ENCODE measurements at regions not wholly inside any gene's neighbourhood (a gene's known extent, or its start where the extent isn't known, plus 50 kb on each side); places are given as distances from the start of the nearest gene placed in this dataset.

DNA sequence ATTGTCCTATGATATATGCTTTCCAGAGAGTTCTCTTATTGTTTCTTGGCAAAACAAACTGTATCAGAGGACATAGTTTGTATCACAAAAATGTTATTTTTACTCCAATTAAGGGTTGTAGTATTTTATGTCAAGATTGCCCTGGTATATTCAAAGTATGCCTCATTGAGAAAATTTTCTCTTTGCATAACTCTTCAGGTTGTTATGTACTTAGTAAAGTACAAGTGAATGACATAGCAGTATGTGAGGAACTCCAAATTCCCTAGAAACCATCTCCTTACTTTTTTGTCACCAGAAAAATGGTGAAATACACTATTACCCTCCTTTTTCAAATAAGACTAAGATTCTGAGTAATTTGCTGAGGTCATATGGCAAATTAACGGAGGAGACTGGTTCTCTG, 355.3 kb downstream of the NFIB start:
- H3K9me3 ChIP-seq, result no peaks in the 10 kb centered on the region
- no peak overlapping the region for H3K4me3 ChIP-seq
- TF ChIP-seq, protein P1, sequence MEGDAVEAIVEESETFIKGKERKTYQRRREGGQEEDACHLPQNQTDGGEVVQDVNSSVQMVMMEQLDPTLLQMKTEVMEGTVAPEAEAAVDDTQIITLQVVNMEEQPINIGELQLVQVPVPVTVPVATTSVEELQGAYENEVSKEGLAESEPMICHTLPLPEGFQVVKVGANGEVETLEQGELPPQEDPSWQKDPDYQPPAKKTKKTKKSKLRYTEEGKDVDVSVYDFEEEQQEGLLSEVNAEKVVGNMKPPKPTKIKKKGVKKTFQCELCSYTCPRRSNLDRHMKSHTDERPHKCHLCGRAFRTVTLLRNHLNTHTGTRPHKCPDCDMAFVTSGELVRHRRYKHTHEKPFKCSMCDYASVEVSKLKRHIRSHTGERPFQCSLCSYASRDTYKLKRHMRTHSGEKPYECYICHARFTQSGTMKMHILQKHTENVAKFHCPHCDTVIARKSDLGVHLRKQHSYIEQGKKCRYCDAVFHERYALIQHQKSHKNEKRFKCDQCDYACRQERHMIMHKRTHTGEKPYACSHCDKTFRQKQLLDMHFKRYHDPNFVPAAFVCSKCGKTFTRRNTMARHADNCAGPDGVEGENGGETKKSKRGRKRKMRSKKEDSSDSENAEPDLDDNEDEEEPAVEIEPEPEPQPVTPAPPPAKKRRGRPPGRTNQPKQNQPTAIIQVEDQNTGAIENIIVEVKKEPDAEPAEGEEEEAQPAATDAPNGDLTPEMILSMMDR (IDR thresholded peaks at IDR 0.05), result no peak
- DNase-seq (ENCODE audit: low spot score) (no peak), ATAC-seq (ENCODE audit: insufficient number of reproducible peaks, low FRiP score, low read depth) (no peak)
- peaks cover 4 to 55% of the 10 kb centered on the region in 2 donors for H3K4me1 ChIP-seq (ENCODE audit: control insufficient read depth in 1 of 2, low read depth in 2 of 2)
- H3K36me3 ChIP-seq, result no peaks in the 10 kb centered on the region
- no peak overlapping the region for H3K27ac ChIP-seq
- no peaks in the 10 kb centered on the region for H3K27me3 ChIP-seq (replicated peaks; ENCODE audit: insufficient read depth)

DNA sequence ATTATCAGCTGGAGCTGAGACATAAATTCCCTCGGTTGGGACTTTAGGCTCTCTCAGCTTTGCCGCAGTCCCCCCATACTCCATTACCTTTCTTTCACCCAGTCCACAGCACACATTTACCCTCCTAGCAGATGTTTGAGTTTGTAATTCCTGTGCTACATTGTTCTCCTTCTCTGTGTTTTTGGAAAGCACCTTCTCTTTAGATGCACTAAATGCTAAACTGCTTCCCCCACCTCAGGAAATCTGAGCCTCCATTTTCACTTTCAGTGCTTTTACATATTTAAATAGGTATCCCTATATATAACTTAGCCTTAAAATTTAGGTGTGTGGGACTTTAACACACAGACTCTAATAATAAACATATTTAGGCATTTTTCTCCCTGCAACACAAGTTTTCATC, 356.9 kb downstream of the NFIB start:
- Histone ChIP-seq H3K27me3 (replicated peaks; ENCODE audit: insufficient read depth) (no peaks in the 10 kb centered on the region), H3K4me3 (no peak overlapping the region), H3K9me3 (no peaks in the 10 kb centered on the region), H3K4me1 (ENCODE audit: control insufficient read depth in 1 of 2, low read depth in 2 of 2) (peaks cover under 1 to 47% of the 10 kb centered on the region in 2 donors), H3K27ac (no peak overlapping the region), H3K36me3 (no peaks in the 10 kb centered on the region)
- no peak for DNase-seq (ENCODE audit: low spot score)
- ATAC-seq (ENCODE audit: insufficient number of reproducible peaks, low FRiP score, low read depth), result no peak
- TF ChIP-seq, protein P1 (IDR thresholded peaks at IDR 0.05), result no peak

DNA sequence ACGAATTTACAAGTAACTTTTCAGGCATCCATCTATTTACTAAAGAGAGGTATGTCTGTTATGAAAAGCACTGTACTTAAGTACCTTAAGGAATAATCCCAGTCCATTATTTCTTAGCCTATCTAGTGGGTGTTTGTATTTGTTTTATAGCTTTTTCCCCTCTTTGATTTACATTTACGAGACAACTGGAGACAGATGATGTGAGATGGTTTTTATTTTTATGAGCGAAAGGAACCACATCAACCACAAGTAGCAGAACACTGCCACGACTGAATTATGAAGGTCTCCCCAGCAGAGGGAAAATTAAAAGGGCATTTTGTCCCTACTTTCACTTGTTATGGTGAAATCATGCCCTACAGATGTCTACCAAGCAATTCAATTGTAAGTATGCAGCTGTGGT, 357.8 kb downstream of the NFIB start:
- Histone ChIP-seq H3K36me3 (no peaks in the 10 kb centered on the region), H3K4me1 (ENCODE audit: control insufficient read depth in 1 of 2, low read depth in 2 of 2) (peaks cover 0 to 39% of the 10 kb centered on the region in 2 donors), H3K4me3 (no peak overlapping the region), H3K27me3 (replicated peaks; ENCODE audit: insufficient read depth) (no peaks in the 10 kb centered on the region), H3K9me3 (no peaks in the 10 kb centered on the region), H3K27ac (no peak overlapping the region)
- TF ChIP-seq, protein P1 (IDR thresholded peaks at IDR 0.05), result no peak
- DNase-seq (ENCODE audit: low spot score) (no peak), ATAC-seq (ENCODE audit: insufficient number of reproducible peaks, low FRiP score, low read depth) (no peak)

DNA sequence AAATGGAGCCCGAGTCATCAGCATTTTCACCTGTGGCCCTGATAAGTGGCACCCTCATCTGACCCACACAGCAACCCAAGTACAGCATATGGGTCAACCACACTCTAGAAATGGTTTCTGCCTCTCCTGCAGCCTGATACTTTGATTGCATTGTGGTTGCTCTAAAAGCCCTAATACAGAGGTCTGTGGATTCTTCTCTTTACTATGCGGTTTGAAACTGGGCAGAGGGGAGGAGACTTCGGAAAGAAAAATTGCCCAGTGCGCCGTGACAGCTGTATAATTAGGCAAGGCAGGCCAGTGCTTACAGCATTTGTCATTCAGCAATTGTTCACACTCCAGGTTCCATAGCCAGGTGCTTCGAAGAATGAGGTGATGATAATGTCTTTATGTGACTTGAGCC, 361.0 kb downstream of the NFIB start:
- H3K36me3 ChIP-seq, result no peaks in the 10 kb centered on the region

DNA sequence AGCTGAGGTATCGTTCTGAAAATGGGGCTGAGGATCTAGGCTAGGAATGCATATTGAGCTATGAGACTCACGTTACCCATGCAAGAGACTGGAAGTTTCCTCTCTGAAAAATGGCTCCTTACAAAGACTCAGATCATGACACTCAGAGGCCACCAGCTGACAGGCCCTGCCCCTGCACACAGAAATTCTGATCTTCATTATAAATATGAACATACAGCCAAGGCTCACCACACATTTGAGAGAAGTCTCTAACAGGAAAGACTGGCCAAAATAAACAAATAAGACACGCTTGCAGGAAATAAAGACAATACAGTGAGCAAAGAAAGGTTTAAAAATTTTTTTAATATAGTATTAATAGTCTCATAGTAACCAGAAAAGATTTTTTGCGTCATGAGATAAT, 365.9 kb downstream of the NFIB start:
- ATAC-seq (ENCODE audit: insufficient number of reproducible peaks, low FRiP score, low read depth) (no peak), DNase-seq (ENCODE audit: low spot score) (no peak)
- TF ChIP-seq, protein P1 (IDR thresholded peaks at IDR 0.05), result no peak
- Histone ChIP-seq H3K9me3 (no peaks in the 10 kb centered on the region), H3K4me1 (ENCODE audit: control insufficient read depth in 1 of 2, low read depth in 2 of 2) (no peaks in the 10 kb centered on the region), H3K27ac (no peak overlapping the region), H3K27me3 (replicated peaks; ENCODE audit: insufficient read depth) (no peaks in the 10 kb centered on the region), H3K36me3 (no peaks in the 10 kb centered on the region), H3K4me3 (no peak overlapping the region)

More for the DNA sequence above, 361.0 kb downstream of the NFIB start:
- Histone ChIP-seq H3K4me3 (no peak overlapping the region), H3K27me3 (replicated peaks; ENCODE audit: insufficient read depth) (no peaks in the 10 kb centered on the region), H3K27ac (no peak overlapping the region), H3K9me3 (no peaks in the 10 kb centered on the region), H3K4me1 (ENCODE audit: control insufficient read depth in 1 of 2, low read depth in 2 of 2) (peaks cover 0 to 12% of the 10 kb centered on the region in 2 donors)
- TF ChIP-seq, protein P1 (IDR thresholded peaks at IDR 0.05), result no peak
- ATAC-seq (ENCODE audit: insufficient number of reproducible peaks, low FRiP score, low read depth), result no peak
- DNase-seq (ENCODE audit: low spot score), result no peak

All from thoracic aorta (tissue), 2 donors.